UCSD-AML1 (cell line): ENCODE measurements at regions not wholly inside any gene's neighbourhood (a gene's known extent, or its start where the extent isn't known, plus 50 kb on each side); places are given as distances from the start of the nearest gene placed in this dataset.

Experiments
- DNase-seq: peaks from one replicate; lab custom pipeline; 2025; ENCODE audit not compliant: unreplicated experiment; lab: John Stamatoyannopoulos, UW

DNA sequence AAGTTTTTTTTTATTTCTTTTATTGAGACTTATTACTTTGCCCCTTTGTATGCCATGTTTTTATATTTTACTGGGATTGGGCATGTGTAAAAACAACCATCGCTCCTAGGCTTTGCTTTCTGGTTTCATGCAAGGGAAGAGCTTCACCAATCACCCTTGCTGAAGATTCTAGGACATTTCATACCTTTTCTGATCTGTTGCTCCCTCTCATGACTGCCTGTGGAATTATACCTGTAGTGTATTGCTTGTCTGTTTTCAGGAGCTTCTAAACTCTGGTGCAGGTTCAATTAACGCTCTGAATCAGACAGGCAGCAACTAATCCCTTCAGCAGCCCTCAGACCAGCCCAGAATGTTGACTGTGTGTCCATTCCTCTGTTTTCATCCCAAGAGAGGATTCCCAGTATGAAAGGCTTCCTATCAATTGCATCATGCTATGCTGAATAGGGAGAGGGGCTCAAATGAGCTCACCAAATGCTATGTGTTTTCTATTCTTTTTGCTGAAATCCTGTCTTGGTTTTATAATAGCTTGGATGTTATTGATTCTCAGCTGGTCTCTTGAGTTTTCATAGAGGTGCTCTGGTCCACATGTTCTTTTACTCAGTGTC, 572.9 kb upstream of the CDH6 start:
- DNase-seq = no peak

DNA sequence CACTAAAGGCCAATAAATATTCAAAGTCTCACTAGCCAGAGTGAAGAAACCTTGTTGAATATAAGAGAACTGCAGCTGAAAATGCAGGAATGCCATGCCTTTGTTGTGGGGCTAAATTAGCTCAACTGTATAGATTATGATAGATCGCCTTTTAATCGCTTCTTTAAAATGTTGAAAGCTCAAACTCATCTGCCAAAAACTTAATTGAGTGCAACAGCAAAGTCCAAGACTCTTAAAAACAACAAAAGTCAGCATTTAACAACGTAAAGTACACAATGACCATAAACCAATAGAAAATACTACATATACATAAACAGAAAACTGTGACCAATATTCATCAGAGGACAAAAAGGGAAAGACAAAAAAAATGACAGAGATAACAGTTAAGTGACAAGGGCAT, 585.0 kb upstream of the CDH6 start:
- no peak for DNase-seq

DNA sequence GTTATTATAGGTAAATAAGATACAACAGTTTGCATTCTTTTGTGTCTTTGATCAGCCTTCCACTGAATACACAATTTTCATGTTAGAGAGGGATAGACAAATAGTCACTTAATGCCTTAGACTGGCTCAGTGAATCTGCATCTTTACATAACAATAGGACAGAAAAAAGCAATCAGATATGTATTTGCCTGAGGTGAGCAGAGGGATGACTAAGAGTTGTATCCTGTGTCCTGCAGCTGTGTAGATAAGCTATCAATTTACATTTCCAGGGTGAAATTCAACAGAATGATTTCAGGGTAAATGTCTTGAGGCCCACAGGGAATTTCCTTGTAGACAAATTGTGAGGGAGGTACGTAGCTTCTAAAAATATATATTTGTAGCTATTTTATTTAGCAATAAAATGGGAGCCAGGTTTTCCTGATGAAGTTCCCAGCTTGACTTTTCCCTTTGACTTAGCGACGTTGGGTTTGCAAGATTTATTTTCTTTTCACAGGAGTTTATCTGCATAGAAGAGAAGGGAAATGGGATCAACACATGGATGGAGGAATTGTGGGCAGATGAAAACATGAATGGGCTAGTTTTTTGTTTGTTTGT, 586.1 kb upstream of the CDH6 start:
- no peak for DNase-seq

GRCh38 chr5:30605693-30606268, 587.7 kb upstream of the CDH6 start:
- no peak for DNase-seq

DNA sequence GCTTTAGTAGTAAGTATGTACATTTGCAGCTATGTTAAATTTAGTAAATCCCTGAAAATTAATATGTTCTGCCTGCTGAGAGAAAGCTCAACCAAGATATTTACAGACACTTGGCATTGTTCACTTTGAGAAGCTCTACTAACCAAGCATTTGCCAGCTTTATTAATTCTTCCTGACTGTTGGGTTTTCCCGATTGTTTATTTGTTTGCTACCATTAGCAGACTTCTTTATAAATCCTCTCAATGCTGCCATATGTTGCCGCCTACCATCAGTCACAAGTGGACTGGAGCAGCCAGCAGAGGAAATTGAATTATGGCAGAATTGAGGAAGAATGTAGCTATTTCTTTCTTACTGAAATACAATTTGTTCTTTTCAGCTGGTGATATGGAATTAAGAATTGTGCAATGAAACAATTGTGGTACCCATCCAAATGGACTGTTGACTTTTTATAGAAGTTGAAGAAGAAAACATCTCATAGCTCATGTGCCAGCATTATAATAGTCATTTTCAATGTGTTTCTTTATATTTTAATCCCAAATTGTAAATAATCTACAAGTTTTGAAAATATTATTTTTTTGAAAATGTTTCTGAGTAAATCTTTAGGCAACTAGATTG, 588.7 kb upstream of the CDH6 start:
- DNase-seq = no peak

DNA sequence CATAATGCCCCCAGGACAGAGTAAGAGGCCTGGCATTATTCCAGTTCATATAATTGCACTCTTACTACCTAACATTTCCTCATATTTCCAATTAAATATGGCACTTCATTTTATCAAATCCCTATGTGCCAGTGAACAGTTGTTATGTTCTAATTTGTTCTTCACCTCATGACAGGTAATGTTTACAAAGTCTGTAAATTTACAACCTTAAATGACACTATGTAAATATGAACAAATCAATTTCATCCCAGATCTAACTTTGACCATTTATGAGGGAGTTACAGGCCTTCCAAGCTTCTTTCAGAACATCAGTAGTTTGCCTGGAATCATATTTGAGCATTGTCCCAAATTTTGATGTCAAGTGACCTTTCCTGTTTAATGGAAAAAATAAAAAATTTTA, 592.6 kb upstream of the CDH6 start:
- no peak for DNase-seq

DNA sequence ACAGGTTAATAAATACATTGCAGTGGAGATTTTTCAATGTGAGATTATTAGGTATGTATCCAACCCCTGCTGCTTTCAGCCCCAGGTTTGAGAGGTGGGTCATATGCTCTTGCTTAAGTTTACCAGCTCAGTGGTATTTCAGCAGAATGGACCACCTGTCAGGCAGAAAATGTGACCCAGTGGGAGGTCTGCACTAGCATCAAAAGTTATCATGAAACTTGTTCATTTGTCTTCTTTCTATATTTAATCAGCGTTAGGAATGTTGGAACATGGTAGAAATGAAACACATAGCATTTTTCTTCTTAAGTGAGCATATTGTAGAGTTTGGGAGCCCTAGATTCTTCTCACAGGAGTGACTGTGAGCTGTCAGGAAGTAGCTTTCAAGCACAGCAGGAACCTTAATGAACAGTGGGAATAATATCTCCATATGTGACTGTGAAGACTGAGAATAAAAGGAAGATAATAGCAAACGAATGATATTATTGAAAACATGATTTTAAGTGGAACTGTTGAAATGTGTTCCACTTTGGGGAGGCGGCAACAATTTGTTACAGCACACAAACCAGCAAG, 596.9 kb upstream of the CDH6 start:
- no peak for DNase-seq

- no peak for DNase-seq
These were observed 599.2 kb upstream of the CDH6 start for GRCh38 chr5:30594331-30594730.

GRCh38 chr5:30592833-30593232, 600.7 kb upstream of the CDH6 start:
- DNase-seq = no peak

DNA sequence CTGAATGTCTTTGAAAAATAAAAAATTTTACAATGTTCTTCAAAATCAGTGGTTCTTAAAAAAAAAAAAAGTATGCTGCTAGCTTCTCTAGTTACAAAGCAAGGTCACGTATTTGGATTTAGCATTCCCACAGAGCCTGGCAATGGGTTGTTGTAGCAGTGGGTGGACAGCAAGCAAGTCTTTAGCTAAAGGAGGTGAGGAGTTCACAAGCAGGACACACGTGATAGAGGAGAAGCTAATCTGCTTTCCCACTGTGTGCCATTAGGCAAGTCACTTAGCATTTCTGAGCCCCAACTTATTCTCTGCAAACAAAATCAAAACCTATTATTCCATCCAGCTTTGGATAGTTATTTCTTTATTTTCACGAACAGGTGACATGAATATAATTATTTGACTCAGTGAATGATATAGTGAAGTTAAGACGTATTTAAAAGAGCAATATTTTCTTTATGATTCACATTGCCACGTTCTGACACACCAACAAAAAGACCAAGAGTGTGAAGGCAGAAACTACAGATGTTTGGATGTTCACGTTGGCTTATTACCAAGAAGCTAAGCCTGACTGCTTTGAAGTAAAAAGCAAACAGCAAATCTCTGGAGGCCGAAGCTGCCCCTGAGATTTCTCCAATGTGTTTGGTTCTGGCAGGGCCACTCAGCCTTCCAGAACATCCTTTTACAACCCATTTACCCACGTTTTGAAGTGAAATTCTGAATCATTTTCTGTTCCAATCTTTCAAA, 612.1 kb upstream of the CDH6 start:
- no peak for DNase-seq

DNA sequence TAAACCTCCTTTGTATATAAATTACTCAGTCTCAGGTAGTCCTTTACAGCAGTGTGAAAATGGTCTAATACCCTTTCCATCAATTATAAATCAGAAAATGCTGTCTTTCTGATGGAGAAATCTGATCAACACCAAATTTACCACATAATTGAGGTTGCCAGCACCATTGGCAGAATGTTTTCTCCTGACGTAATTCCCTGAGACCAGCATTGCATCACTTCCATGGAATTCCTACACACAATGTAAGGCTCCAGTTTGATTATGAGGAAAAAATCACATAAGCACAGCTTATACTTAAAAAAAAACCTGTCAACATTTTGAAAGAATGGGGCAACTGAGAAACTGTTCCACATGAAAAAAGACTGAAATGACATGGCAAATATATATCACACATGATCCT, 618.7 kb upstream of the CDH6 start:
- no peak for DNase-seq

DNA sequence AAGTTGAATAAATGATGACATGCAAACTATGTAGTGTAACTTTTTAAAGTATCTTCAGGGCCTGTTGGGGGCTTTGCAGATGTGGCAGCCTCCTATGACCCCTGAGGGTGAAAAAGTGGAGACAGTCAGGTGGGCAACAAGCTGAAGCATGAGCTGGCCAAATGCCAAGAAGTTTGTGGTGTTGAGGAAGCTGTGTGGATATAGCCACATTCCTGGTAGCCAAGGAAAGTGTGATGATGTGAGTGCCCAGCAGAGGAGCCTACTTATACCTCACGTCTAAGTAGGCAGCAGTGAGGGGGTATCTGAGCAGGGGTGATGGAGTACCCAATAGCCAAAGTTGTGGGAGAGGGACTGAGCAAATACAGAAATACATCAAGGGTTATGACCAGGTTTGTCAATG, 621.2 kb upstream of the CDH6 start:
- DNase-seq = no peak

GRCh38 chr5:30561771-30562170, 631.7 kb upstream of the CDH6 start:
- DNase-seq = no peak

DNA sequence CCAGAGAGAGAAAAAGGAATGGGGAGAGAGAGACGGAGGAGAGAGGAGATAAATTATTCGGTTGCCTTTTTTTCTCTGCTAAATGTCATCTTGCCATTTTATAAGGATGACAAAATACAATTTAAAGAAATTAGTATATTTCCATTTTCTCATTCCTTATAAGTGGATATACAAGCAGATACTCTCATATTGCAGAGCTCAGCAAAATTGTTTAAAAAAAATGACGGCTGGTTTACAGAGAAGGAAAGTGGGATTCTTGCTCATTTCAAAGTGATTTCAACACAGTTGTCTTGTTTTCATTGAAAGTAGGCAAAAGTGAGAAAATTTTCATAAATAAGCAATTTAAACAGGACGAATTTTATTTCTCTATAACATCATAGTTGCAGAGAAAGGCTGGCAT, 641.9 kb upstream of the CDH6 start:
- DNase-seq = no peak

- DNase-seq = no peak
These were observed 644.7 kb upstream of the CDH6 start for GRCh38 chr5:30548580-30549305.

- DNase-seq = no peak
These were observed 653.3 kb upstream of the CDH6 start for GRCh38 chr5:30540150-30540549.

- no peak for DNase-seq
These were observed 654.4 kb upstream of the CDH6 start for GRCh38 chr5:30539004-30539634.

- no peak for DNase-seq
These were observed 668.1 kb upstream of the CDH6 start for GRCh38 chr5:30525353-30525752.

DNA sequence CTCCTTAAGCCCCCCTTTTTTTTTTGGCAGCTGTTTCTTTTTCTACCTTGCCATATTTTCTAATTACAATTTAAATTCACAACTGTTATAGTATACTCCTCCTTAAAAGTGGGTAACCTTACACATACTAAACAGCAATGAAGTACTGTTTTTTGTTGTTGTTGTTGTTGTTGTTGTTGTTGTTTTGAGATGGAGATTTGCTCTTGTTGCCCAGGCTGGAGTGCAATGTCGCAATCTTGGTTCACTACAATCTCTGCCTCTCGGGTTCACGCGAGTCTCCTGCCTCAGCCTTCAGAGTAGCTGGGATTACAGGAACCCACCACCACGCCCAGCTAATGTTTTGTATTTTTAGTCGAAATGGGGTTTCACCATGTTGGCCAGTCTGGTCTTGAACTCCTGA, 669.1 kb upstream of the CDH6 start:
- no peak for DNase-seq

- no peak for DNase-seq
These were observed 670.4 kb upstream of the CDH6 start for GRCh38 chr5:30523061-30523460.
